ENCODE measurements at regions not wholly inside any gene's neighbourhood (a gene's known extent, or its start where the extent isn't known, plus 50 kb on each side); places are given as distances from the start of the nearest gene placed in this dataset.
"Not testable (repeated sequence)": the region's sequence is repeated elsewhere in the genome, so short reads cannot be mapped to it uniquely, and the experiment has no call there.

GRCh38 chr3:113377158-113377557 is 64.1 kb downstream of the CFAP44 start:
- H3K9me3 ChIP-seq (ENCODE audit: control extremely low read depth in 1 of 3, control insufficient read depth in 2 of 3, insufficient read depth in 1 of 3, low read length in 2 of 3), result no peaks in the 10 kb centered on the region
- POLR2A ChIA-PET, result no interaction called here

GRCh38 chr3:113374078-113374477 is 67.2 kb downstream of the CFAP44 start:
- ChIA-PET POLR2A (no interaction called here), CTCF (no interaction called here)
- Mint-ChIP-seq H3K4me3 (no peak overlapping the region), H3K9me3 (ENCODE audit: insufficient read depth) (no peaks in the 10 kb centered on the region), H3K4me1 (no peaks in the 10 kb centered on the region), H3K27ac (no peak overlapping the region), H3K27me3 (no peaks in the 10 kb centered on the region)
- Histone ChIP-seq H2AFZ (ENCODE audit: insufficient read depth, low read depth, low read length, poor library complexity, severe bottlenecking) (no peak overlapping the region), H3K4me2 (replicated peaks; ENCODE audit: low read depth, low read length, poor library complexity, severe bottlenecking) (no peak overlapping the region), H4K20me1 (ENCODE audit: control insufficient read depth, insufficient read depth, low read length, poor library complexity, severe bottlenecking) (no peaks in the 10 kb centered on the region), H3K27me3 (replicated peaks in 1 of 4; ENCODE audit: control extremely low read depth in 1 of 4, control insufficient read depth in 3 of 4, insufficient read depth in 4 of 4, low read length in 3 of 4) (no peaks in the 10 kb centered on the region), H3K4me3 (ENCODE audit: control extremely low read depth in 1 of 5, extremely low read depth in 1 of 5, insufficient read depth in 1 of 5, low read depth in 2 of 5, low read length in 4 of 5) (no peak overlapping the region), H3K27ac (ENCODE audit: low read length in 2 of 2) (no peak overlapping the region), H3K9me3 (ENCODE audit: control extremely low read depth in 1 of 3, control insufficient read depth in 2 of 3, insufficient read depth in 1 of 3, low read length in 2 of 3) (no peaks in the 10 kb centered on the region), H3K36me3 (replicated peaks in 1 of 2; ENCODE audit: control extremely low read depth in 1 of 2, control insufficient read depth in 1 of 2, extremely low read depth in 1 of 2, insufficient read depth in 2 of 2, low read length in 1 of 2) (no peaks in the 10 kb centered on the region), H3K9ac (ENCODE audit: low read length) (no peak overlapping the region), H3K4me1 (ENCODE audit: control insufficient read depth in 2 of 2, insufficient read depth in 2 of 2, low read length in 2 of 2) (no peaks in the 10 kb centered on the region), H3K79me2 (ENCODE audit: control insufficient read depth, insufficient read depth, low read length) (no peaks in the 10 kb centered on the region)
- intact Hi-C loops (cut with micrococcal nuclease), result no loop called here
- TF ChIP-seq CTCF (IDR thresholded peaks at IDR 0.05) (no peak), EZH2 (IDR thresholded peaks at IDR 0.05; ENCODE audit: borderline replicate concordance, insufficient read depth, low read depth, low read length, poor library complexity, severe bottlenecking) (no peak)
- DNase-seq, result no peak
- WGBS (ENCODE audit: insufficient coverage), result no CpG with 5 or more reads among the region's 1 CpG
- no peak for ATAC-seq (ENCODE audit: low read depth)

More at GRCh38 chr3:113377158-113377557, 64.1 kb downstream of the CFAP44 start:
- Mint-ChIP-seq H3K27me3 (no peaks in the 10 kb centered on the region), H3K4me1 (no peaks in the 10 kb centered on the region), H3K9me3 (ENCODE audit: insufficient read depth) (no peaks in the 10 kb centered on the region), H3K4me3 (no peak overlapping the region), H3K27ac (no peak overlapping the region)
- intact Hi-C loops (cut with micrococcal nuclease), result no loop called here
- Histone ChIP-seq H3K36me3 (replicated peaks in 1 of 2; ENCODE audit: control extremely low read depth in 1 of 2, control insufficient read depth in 1 of 2, extremely low read depth in 1 of 2, insufficient read depth in 2 of 2, low read length in 1 of 2) (no peaks in the 10 kb centered on the region), H3K4me1 (ENCODE audit: control insufficient read depth in 2 of 2, insufficient read depth in 2 of 2, low read length in 2 of 2) (no peaks in the 10 kb centered on the region), H3K4me3 (ENCODE audit: control extremely low read depth in 1 of 5, extremely low read depth in 1 of 5, insufficient read depth in 1 of 5, low read depth in 2 of 5, low read length in 4 of 5) (no peak overlapping the region), H3K27ac (ENCODE audit: low read length in 2 of 2) (no peak overlapping the region), H2AFZ (ENCODE audit: insufficient read depth, low read depth, low read length, poor library complexity, severe bottlenecking) (no peak overlapping the region), H3K9ac (ENCODE audit: low read length) (no peak overlapping the region), H3K79me2 (ENCODE audit: control insufficient read depth, insufficient read depth, low read length) (no peaks in the 10 kb centered on the region), H4K20me1 (ENCODE audit: control insufficient read depth, insufficient read depth, low read length, poor library complexity, severe bottlenecking) (no peaks in the 10 kb centered on the region), H3K4me2 (replicated peaks; ENCODE audit: low read depth, low read length, poor library complexity, severe bottlenecking) (no peak overlapping the region), H3K27me3 (replicated peaks in 1 of 4; ENCODE audit: control extremely low read depth in 1 of 4, control insufficient read depth in 3 of 4, insufficient read depth in 4 of 4, low read length in 3 of 4) (no peaks in the 10 kb centered on the region)
- DNase-seq, result no peak
- ATAC-seq (ENCODE audit: low read depth), result no peak
- CTCF ChIA-PET, result no interaction called here
- no peak for TF ChIP-seq CTCF (IDR thresholded peaks at IDR 0.05)
- TF ChIP-seq EZH2 (IDR thresholded peaks at IDR 0.05; ENCODE audit: borderline replicate concordance, insufficient read depth, low read depth, low read length, poor library complexity, severe bottlenecking), result no peak

GRCh38 chr3:113366800-113367199 is 74.5 kb downstream of the CFAP44 start:
- H3K9me3 ChIP-seq (ENCODE audit: control extremely low read depth in 1 of 3, control insufficient read depth in 2 of 3, insufficient read depth in 1 of 3, low read length in 2 of 3); H3K27me3 Mint-ChIP-seq; H3K27me3 ChIP-seq (replicated peaks in 1 of 4; ENCODE audit: control extremely low read depth in 1 of 4, control insufficient read depth in 3 of 4, insufficient read depth in 4 of 4, low read length in 3 of 4); H3K36me3 ChIP-seq (replicated peaks in 1 of 2; ENCODE audit: control extremely low read depth in 1 of 2, control insufficient read depth in 1 of 2, extremely low read depth in 1 of 2, insufficient read depth in 2 of 2, low read length in 1 of 2); H3K79me2 ChIP-seq (ENCODE audit: control insufficient read depth, insufficient read depth, low read length); POLR2A ChIA-PET; H3K9me3 Mint-ChIP-seq (ENCODE audit: insufficient read depth); H3K4me1 Mint-ChIP-seq; intact Hi-C loops (cut with micrococcal nuclease); DNase-seq; H2AFZ ChIP-seq (ENCODE audit: insufficient read depth, low read depth, low read length, poor library complexity, severe bottlenecking); H3K4me1 ChIP-seq (ENCODE audit: control insufficient read depth in 2 of 2, insufficient read depth in 2 of 2, low read length in 2 of 2); H4K20me1 ChIP-seq (ENCODE audit: control insufficient read depth, insufficient read depth, low read length, poor library complexity, severe bottlenecking); H3K4me3 ChIP-seq (ENCODE audit: control extremely low read depth in 1 of 5, extremely low read depth in 1 of 5, insufficient read depth in 1 of 5, low read depth in 2 of 5, low read length in 4 of 5); H3K9ac ChIP-seq (ENCODE audit: low read length); H3K27ac Mint-ChIP-seq; H3K4me2 ChIP-seq (replicated peaks; ENCODE audit: low read depth, low read length, poor library complexity, severe bottlenecking); ATAC-seq (ENCODE audit: low read depth); CTCF ChIA-PET; H3K4me3 Mint-ChIP-seq; H3K27ac ChIP-seq (ENCODE audit: low read length in 2 of 2): not testable (repeated sequence)
- WGBS (ENCODE audit: insufficient coverage), result 98% methylated on average over 7 of the region's 7 CpGs

Measured in B cell (primary cell).